Glutamatergic neuron (in vitro differentiated cells): ENCODE measurements at regions not wholly inside any gene's neighbourhood (a gene's known extent, or its start where the extent isn't known, plus 50 kb on each side); places are given as distances from the start of the nearest gene placed in this dataset.
A peak's percentile ranks its signal among the peaks of the same experiment; 100 is the strongest.

ENCODE experiments used
- DNase-seq: peaks from one replicate; pipeline ENCODE4 v3.0.0; 2022
- H3K27ac Mint-ChIP-seq: one replicate; pipeline ENCODE4 v1.8.0; 2020; ENCODE audit warnings: mild to moderate bottlenecking, mixed read lengths, inconsistent platforms; ENCODE audit not compliant: unreplicated experiment
- H3K27me3 Mint-ChIP-seq: one replicate; pipeline ENCODE4 v1.8.0; 2020; ENCODE audit warnings: mild to moderate bottlenecking, moderate library complexity, mixed read lengths, inconsistent platforms; ENCODE audit not compliant: unreplicated experiment
- H3K36me3 Mint-ChIP-seq: one replicate; pipeline ENCODE4 v1.8.0; 2020; ENCODE audit warnings: mild to moderate bottlenecking, mixed read lengths, inconsistent platforms; ENCODE audit not compliant: unreplicated experiment
- H3K4me1 Mint-ChIP-seq: one replicate; pipeline ENCODE4 v1.8.0; 2020; ENCODE audit warnings: mild to moderate bottlenecking, low read depth, mixed read lengths, inconsistent platforms; ENCODE audit not compliant: unreplicated experiment
- H3K4me3 Mint-ChIP-seq: one replicate; pipeline ENCODE4 v1.8.0; 2020; ENCODE audit warnings: mild to moderate bottlenecking, mixed read lengths, inconsistent platforms; ENCODE audit not compliant: unreplicated experiment
- H3K9me3 Mint-ChIP-seq: one replicate; pipeline ENCODE4 v1.8.0; 2020; ENCODE audit warnings: mild to moderate bottlenecking, moderate library complexity, mixed read lengths, inconsistent platforms; ENCODE audit not compliant: unreplicated experiment
- TF ChIP-seq, protein P1 (sequence below): fragments of 200-600 bp; sonication (generic); IDR thresholded peaks from one replicate; pipeline ENCODE4 v1.5.0; 2021; ENCODE audit not compliant: partially characterized antibody, unreplicated experiment

DNA sequence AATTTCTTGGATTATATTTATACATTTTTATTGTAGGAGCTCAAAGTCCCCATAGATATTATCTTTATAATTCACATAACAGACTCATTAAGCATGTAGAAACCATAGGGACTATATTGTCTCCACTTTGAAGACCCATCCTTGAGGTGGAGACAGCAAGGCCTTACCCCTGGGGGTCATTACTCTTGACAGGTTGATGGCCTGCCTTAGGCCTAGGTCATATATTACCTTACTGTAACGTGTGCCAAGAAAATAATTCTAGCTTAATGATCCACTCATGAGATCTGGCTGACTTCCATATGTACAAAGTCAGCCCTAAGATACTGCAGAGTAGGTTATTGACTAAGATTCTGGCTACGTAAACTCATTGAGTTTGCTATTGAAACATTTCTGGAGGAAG, 65.4 kb upstream of the GLS start:
- Mint-ChIP-seq H3K9me3 (no peaks in the 10 kb centered on the region), H3K36me3 (peaks cover 9% of the 10 kb centered on the region), H3K4me3 (no peak overlapping the region), H3K4me1 (peaks cover 4% of the 10 kb centered on the region), H3K27ac (no peak overlapping the region), H3K27me3 (no peaks in the 10 kb centered on the region)
- TF ChIP-seq, protein P1, sequence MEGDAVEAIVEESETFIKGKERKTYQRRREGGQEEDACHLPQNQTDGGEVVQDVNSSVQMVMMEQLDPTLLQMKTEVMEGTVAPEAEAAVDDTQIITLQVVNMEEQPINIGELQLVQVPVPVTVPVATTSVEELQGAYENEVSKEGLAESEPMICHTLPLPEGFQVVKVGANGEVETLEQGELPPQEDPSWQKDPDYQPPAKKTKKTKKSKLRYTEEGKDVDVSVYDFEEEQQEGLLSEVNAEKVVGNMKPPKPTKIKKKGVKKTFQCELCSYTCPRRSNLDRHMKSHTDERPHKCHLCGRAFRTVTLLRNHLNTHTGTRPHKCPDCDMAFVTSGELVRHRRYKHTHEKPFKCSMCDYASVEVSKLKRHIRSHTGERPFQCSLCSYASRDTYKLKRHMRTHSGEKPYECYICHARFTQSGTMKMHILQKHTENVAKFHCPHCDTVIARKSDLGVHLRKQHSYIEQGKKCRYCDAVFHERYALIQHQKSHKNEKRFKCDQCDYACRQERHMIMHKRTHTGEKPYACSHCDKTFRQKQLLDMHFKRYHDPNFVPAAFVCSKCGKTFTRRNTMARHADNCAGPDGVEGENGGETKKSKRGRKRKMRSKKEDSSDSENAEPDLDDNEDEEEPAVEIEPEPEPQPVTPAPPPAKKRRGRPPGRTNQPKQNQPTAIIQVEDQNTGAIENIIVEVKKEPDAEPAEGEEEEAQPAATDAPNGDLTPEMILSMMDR: no peak
- DNase-seq: no peak

DNA sequence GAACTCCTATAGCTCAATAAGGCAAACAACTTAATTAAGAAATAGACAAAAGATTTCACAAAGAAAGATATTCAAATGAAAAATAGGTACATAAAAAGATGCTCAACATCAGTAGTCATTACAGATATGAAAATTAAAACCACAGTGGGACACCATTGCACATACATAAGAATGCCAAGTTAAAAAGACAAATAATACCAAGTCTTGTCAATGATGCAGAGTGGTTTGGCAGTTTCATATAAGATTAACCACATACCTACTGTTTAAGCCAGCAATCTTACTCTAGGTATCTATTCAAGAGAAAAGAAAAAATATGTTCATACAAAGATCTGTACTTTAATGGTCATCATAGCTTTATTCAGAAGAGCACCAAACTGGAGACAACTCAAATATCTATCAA, 63.5 kb upstream of the GLS start:
- DNase-seq: no peak
- no peak overlapping the region for H3K4me3 Mint-ChIP-seq
- H3K9me3 Mint-ChIP-seq: no peaks in the 10 kb centered on the region
- no peaks in the 10 kb centered on the region for H3K27me3 Mint-ChIP-seq
- TF ChIP-seq, protein P1: no peak
- H3K27ac Mint-ChIP-seq: no peak overlapping the region
- peaks cover 9% of the 10 kb centered on the region for H3K36me3 Mint-ChIP-seq
- peaks cover 12% of the 10 kb centered on the region for H3K4me1 Mint-ChIP-seq

DNA sequence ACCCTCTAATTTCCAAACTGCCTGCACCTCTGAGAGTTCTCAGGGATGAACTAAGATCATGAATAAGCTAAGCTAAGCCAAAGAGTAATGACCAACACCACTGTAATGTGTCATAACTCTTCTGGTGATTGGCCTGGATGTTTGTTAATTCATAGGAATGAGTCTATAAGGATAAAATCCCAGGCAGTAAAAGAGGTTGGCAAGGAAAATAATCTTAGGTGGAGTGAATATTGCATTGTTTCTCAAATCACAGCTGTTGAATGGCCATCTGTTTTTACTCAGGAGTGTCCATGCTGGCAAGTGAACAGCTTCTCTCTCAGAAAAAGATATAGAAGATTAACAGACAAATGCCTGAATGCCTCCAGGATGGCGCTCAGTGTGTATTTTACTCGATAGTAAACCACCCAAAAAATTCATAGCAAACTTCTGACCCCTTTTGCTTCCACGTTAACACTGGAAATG, 60.8 kb upstream of the GLS start:
- TF ChIP-seq, protein P1: no peak
- Mint-ChIP-seq H3K27ac (peak overlapping the region; percentile 40), H3K4me1 (peaks cover 12% of the 10 kb centered on the region), H3K4me3 (no peak overlapping the region), H3K9me3 (no peaks in the 10 kb centered on the region), H3K27me3 (no peaks in the 10 kb centered on the region), H3K36me3 (peaks cover 9% of the 10 kb centered on the region)
- no peak for DNase-seq

DNA sequence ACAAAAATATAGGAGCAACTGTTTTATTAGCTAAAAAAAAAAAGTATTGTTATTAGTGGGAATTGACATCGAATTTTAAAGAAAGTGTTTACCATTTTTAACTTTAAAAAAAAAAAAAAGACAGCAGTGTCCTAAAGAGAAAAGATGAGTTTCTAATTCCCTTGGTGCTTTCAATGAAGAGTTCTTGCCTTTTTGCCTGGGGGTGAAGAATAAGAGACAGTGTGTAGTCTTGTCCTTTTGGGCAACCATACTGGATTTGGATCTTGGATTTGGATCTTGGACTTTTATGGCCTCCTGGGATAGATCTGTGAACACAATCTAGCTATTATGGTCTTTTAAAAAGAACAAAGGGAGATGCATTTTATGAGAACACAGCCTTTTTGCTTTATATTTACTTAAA, 60.2 kb upstream of the GLS start:
- Mint-ChIP-seq H3K27ac (no peak overlapping the region), H3K36me3 (peaks cover 9% of the 10 kb centered on the region), H3K27me3 (no peaks in the 10 kb centered on the region), H3K9me3 (no peaks in the 10 kb centered on the region), H3K4me1 (peaks cover 12% of the 10 kb centered on the region), H3K4me3 (no peak overlapping the region)
- TF ChIP-seq, protein P1: no peak
- DNase-seq: no peak

DNA sequence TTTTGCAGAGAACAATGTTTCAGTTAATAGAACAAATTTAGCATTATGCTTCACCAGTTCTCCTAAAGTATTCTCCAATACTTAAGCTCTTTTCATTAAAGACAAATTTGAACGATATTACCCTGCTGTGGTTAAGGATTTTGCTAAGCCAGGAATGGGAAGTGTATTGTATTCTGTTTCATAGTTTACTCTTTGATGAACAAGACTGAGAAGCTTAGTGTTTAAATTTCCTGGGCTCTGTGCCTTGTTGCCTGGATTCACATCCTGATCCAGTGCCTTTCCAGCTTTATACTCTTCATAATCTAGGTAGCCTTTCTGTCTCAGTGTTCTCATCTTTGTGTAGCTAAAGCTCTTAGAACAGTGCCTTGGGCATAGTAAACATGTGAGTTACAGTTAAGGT, 58.6 kb upstream of the GLS start:
- Mint-ChIP-seq H3K4me3 (no peak overlapping the region), H3K36me3 (peaks cover 9% of the 10 kb centered on the region), H3K9me3 (no peaks in the 10 kb centered on the region), H3K27me3 (no peaks in the 10 kb centered on the region), H3K27ac (no peak overlapping the region), H3K4me1 (peaks cover 12% of the 10 kb centered on the region)
- DNase-seq: no peak
- TF ChIP-seq, protein P1: no peak
